ENCODE measurements at regions not wholly inside any gene's neighbourhood (a gene's known extent, or its start where the extent isn't known, plus 50 kb on each side); places are given as distances from the start of the nearest gene placed in this dataset.

DNA sequence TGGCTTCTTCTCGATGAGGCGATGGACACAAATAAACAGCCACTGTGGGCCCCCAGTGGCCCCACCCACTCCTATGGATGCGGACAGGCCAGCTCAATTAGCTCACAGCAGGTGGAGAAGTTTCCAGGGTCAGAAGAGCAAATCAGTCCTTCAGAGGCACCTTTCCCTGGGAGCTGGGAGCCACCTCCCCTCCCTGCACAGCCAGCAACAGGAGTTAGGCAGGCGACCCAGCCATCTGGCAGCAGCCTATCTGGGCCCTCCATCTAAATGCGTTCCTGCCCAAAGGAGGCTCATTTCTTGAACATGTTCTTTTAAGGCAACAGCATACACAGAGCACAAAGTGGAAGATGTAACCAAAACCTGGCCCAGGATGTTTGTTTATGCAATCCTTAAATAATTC is 211.9 kb upstream of the ARRDC4 start:
- DNase-seq (ENCODE audit: extremely low read depth, low read depth) = no peak
- H3K4me3 ChIP-seq (replicated peaks; ENCODE audit: low read depth, low read length) = no peak overlapping the region
- TF ChIP-seq, protein P1, sequence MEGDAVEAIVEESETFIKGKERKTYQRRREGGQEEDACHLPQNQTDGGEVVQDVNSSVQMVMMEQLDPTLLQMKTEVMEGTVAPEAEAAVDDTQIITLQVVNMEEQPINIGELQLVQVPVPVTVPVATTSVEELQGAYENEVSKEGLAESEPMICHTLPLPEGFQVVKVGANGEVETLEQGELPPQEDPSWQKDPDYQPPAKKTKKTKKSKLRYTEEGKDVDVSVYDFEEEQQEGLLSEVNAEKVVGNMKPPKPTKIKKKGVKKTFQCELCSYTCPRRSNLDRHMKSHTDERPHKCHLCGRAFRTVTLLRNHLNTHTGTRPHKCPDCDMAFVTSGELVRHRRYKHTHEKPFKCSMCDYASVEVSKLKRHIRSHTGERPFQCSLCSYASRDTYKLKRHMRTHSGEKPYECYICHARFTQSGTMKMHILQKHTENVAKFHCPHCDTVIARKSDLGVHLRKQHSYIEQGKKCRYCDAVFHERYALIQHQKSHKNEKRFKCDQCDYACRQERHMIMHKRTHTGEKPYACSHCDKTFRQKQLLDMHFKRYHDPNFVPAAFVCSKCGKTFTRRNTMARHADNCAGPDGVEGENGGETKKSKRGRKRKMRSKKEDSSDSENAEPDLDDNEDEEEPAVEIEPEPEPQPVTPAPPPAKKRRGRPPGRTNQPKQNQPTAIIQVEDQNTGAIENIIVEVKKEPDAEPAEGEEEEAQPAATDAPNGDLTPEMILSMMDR (IDR thresholded peaks at IDR 0.05; ENCODE audit: low read depth, low read length, missing control alignments) = no peak

DNA sequence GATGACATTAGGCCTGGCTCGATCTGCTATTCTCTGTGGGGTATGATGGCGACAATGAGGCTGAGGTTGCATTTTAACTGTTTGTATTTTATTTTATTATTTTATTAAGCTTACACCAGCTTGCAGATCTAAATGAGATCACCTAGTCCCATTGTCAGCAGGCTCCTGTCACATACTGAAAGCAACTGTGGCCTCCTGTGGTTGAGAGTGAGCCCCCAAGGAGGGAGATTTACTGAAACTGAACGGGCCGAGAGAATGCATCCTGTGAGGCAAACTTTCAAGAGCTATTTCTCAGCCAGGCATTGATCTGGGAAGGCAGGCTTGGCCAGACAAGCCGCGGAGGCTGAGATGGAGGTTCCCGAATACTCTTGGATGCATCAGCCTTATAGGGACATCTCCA is 210.4 kb upstream of the ARRDC4 start:
- no peak for DNase-seq (ENCODE audit: extremely low read depth, low read depth)
- H3K4me3 ChIP-seq (replicated peaks; ENCODE audit: low read depth, low read length) = no peak overlapping the region
- TF ChIP-seq, protein P1 (IDR thresholded peaks at IDR 0.05; ENCODE audit: low read depth, low read length, missing control alignments) = no peak

DNA sequence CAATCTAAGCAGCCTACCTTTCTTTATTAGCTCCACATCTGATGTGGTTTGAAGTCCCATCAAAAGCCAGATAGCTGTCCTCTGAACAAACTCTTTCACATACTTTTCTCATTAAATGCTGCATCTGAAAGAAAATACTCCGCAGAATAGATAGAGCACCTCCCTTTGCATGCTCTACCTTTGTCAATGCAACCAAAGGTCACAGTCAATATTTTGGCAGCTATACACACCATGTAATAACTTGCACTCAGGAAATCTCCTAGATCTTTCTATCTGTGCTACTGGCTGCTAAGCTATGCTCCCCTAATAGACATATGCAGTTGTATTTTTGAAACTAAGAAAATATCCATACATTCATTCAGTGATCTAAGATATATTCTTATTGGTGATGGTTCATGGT is 204.8 kb upstream of the ARRDC4 start:
- TF ChIP-seq, protein P1 (IDR thresholded peaks at IDR 0.05; ENCODE audit: low read depth, low read length, missing control alignments) = no peak
- DNase-seq (ENCODE audit: extremely low read depth, low read depth) = no peak
- no peak overlapping the region for H3K4me3 ChIP-seq (replicated peaks; ENCODE audit: low read depth, low read length)

DNA sequence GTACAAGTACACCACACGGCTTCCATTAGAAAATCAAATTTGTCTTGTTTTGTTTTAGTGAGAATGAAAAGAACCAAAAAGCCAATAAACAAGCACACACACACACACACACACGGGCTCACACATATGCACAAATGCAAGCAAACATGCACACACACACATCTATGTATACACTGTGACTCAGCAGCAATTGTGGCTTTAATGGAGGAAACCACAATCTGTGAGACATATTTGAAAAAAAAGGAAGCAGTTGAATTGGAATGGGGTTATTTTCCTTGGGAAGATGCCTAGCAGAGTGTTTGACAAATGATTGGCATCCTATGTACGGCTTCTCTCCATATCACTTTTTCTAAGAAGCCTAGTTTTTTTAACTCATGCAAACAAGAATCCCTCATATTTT is 201.1 kb upstream of the ARRDC4 start:
- no peak overlapping the region for H3K4me3 ChIP-seq (replicated peaks; ENCODE audit: low read depth, low read length)
- DNase-seq (ENCODE audit: extremely low read depth, low read depth) = no peak
- TF ChIP-seq, protein P1 (IDR thresholded peaks at IDR 0.05; ENCODE audit: low read depth, low read length, missing control alignments) = no peak

DNA sequence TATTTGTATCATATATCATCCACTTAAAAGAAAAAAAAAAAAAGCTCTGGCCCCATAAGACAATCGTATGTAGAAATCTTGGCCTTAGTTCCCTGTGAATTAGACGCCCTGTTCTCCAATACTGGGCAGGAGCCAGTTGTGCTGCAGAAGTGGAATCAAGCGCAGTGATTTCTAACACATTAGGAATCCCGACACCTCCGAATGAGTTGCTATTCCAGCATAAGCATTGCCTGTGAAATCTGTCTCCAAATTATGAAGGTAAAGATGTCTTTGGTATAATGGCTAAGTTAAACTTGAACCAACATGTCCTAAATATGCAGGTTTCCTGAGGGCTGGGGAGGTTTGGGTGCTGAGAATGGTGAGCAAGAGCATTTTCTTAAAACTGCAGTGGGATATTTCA is 199.4 kb upstream of the ARRDC4 start:
- TF ChIP-seq, protein P1 (IDR thresholded peaks at IDR 0.05; ENCODE audit: low read depth, low read length, missing control alignments) = no peak
- no peak for DNase-seq (ENCODE audit: extremely low read depth, low read depth)
- H3K4me3 ChIP-seq (replicated peaks; ENCODE audit: low read depth, low read length) = no peak overlapping the region

DNA sequence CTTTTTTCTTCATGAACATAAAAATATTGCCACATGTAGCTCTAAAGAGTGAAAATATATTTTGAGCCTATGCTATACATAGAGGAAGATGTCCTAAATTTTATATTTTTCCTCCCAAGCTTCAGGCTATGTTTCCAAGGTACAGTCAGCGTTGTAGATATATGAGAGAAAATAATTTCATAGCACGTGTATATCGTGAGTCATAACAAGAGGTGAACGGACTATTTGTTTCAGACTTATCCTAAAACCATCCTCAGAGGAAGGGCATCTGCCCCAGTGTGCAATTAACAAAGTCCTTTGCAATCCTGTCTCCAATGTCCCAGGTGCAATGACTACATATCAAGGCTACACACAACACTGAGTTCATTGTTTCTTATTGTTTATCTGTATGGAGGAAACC is 177.3 kb upstream of the ARRDC4 start:
- DNase-seq (ENCODE audit: extremely low read depth, low read depth) = no peak
- H3K4me3 ChIP-seq (replicated peaks; ENCODE audit: low read depth, low read length) = no peak overlapping the region
- TF ChIP-seq, protein P1 (IDR thresholded peaks at IDR 0.05; ENCODE audit: low read depth, low read length, missing control alignments) = no peak

DNA sequence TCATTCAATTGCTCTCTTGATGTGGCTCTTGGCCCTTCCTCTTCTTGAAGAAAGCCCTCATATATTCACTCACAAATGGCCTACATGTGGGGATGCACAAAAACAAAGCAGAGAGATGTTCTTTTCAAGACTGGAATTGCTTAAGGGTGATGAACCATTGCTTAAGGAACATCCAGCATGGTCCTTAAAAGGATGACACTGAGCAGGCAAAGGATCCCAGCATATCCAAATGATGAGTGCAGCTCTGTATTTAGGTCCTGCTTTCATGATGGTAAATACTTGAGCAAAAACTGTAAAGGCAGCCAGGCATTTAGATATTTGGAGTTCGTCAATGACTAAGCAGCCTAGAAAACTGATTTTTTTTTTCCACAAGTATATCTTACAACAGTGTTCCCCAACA is 173.8 kb upstream of the ARRDC4 start:
- TF ChIP-seq, protein P1 (IDR thresholded peaks at IDR 0.05; ENCODE audit: low read depth, low read length, missing control alignments) = no peak
- H3K4me3 ChIP-seq (replicated peaks; ENCODE audit: low read depth, low read length) = no peak overlapping the region
- DNase-seq (ENCODE audit: extremely low read depth, low read depth) = no peak

Measured in HFF-Myc (cell line).